HEK293 (cell line): ENCODE measurements at regions not wholly inside any gene's neighbourhood (a gene's known extent, or its start where the extent isn't known, plus 50 kb on each side); places are given as distances from the start of the nearest gene placed in this dataset.

Experiments used
- CTCF ChIA-PET: fragments of 350-600 bp; formaldehyde crosslinking; extraction: SDS; loops from one replicate; lab custom pipeline; 2021; ENCODE audit warnings: antibody characterized with exemption; lab: Yijun Ruan, JAX
- POLR2A ChIA-PET: fragments of 300-600 bp; formaldehyde crosslinking; extraction: SDS; loops from one replicate; lab custom pipeline; 2020; ENCODE audit warnings: antibody characterized with exemption, inconsistent platforms; lab: Yijun Ruan, JAX
- H3K27ac ChIP-seq: fragments of 200-500 bp; sonication (Bioruptor generic); 2 replicates; pipeline ENCODE4 v1.5.1; 2014; ENCODE audit warnings: low read depth, low read length, control low read depth, inconsistent platforms; ENCODE audit errors: extremely low read depth
- H3K36me3 ChIP-seq, 2 experiments: fragments of 200-500 bp in 1 of 2; sonication (Bioruptor generic) in 1 of 2; 1 replicate in 1 of 2; 2 replicates in 1 of 2; pipeline ENCODE4 v1.5.1; 2014 to 2017; ENCODE audit warnings: inconsistent platforms in 2 of 2, low read length in 2 of 2; ENCODE audit not compliant: control insufficient read depth in 2 of 2, insufficient read depth in 1 of 2
- H3K4me1 ChIP-seq: fragments of 200-500 bp; sonication (Bioruptor generic); 2 replicates; pipeline ENCODE4 v1.5.1; 2014; ENCODE audit warnings: mild to moderate bottlenecking, low read length, inconsistent platforms; ENCODE audit not compliant: control insufficient read depth, insufficient read depth
- H3K4me3 ChIP-seq: 2 replicates; pipeline ENCODE4 v1.5.1; 2011; ENCODE audit warnings: low read depth, mild to moderate bottlenecking, control low read depth, low read length, moderate library complexity
- H3K9me3 ChIP-seq: fragments of 200-500 bp; sonication (Bioruptor generic); 2 replicates; pipeline ENCODE4 v1.5.1; 2014; ENCODE audit warnings: low read depth, low read length, inconsistent platforms; ENCODE audit not compliant: control insufficient read depth, insufficient read depth
- HOXA7 ChIP-seq: sonication (generic); formaldehyde crosslinking; IDR thresholded peaks from 2 replicates; pipeline ENCODE4 v1.8.1; 2022; ENCODE audit warnings: missing genetic modification reagents, borderline replicate concordance
- HOXC10 ChIP-seq: sonication (generic); formaldehyde crosslinking; IDR thresholded peaks from 2 replicates; pipeline ENCODE4 v1.8.1; 2023; ENCODE audit warnings: mild to moderate bottlenecking, missing genetic modification reagents
- KLF10 ChIP-seq: fragments of 450-650 bp; IDR thresholded peaks from 2 replicates; pipeline ENCODE4 v1.5.1; 2018; ENCODE audit warnings: missing biosample characterization, mild to moderate bottlenecking, missing genetic modification characterization
- PRDM1 ChIP-seq: fragments of 450-650 bp; formaldehyde crosslinking; IDR thresholded peaks from 2 replicates; pipeline ENCODE4; 2016; ENCODE audit warnings: missing biosample characterization, missing genetic modification characterization
- PRDM6 ChIP-seq: fragments of 450-650 bp; formaldehyde crosslinking; IDR thresholded peaks from 2 replicates; pipeline ENCODE4 v1.5.1; 2017; ENCODE audit warnings: missing biosample characterization, missing genetic modification characterization
- SP7 ChIP-seq: fragments of 450-650 bp; formaldehyde crosslinking; IDR thresholded peaks from 2 replicates; pipeline ENCODE4 v1.5.1; 2016; ENCODE audit warnings: missing biosample characterization, missing genetic modification characterization
- YY2 ChIP-seq: fragments of 450-650 bp; formaldehyde crosslinking; IDR thresholded peaks from 2 replicates; pipeline ENCODE4 v1.5.1; 2016; ENCODE audit warnings: missing biosample characterization, missing genetic modification characterization
- ZBTB8A ChIP-seq: fragments of 450-650 bp; formaldehyde crosslinking; IDR thresholded peaks from 2 replicates; pipeline ENCODE4 v1.5.1; 2016; ENCODE audit warnings: missing biosample characterization, missing genetic modification characterization
- ZFP69B ChIP-seq: fragments of 450-650 bp; formaldehyde crosslinking; IDR thresholded peaks from 2 replicates; pipeline ENCODE4 v1.5.1; 2016; ENCODE audit warnings: missing biosample characterization, missing genetic modification characterization
- ZNF121 ChIP-seq: fragments of 450-650 bp; formaldehyde crosslinking; IDR thresholded peaks from 2 replicates; pipeline ENCODE4 v1.5.1; 2016; ENCODE audit warnings: missing biosample characterization, missing genetic modification characterization
- ZNF132 ChIP-seq: fragments of 450-650 bp; formaldehyde crosslinking; IDR thresholded peaks from 2 replicates; pipeline ENCODE4 v1.5.1; 2017; ENCODE audit warnings: missing biosample characterization, missing genetic modification characterization, borderline replicate concordance
- ZNF157 ChIP-seq: fragments of 450-650 bp; formaldehyde crosslinking; IDR thresholded peaks from 2 replicates; pipeline ENCODE4 v1.5.1; 2016; ENCODE audit warnings: missing biosample characterization, missing genetic modification characterization
- ZNF18 ChIP-seq: fragments of 450-650 bp; formaldehyde crosslinking; IDR thresholded peaks from 2 replicates; pipeline ENCODE4 v1.5.1; 2016; ENCODE audit warnings: missing biosample characterization, missing genetic modification characterization
- ZNF19 ChIP-seq: fragments of 450-650 bp; formaldehyde crosslinking; IDR thresholded peaks from 2 replicates; pipeline ENCODE4; 2016; ENCODE audit warnings: missing biosample characterization, missing genetic modification characterization, low read depth
- ZNF211 ChIP-seq: fragments of 450-650 bp; formaldehyde crosslinking; IDR thresholded peaks from 2 replicates; pipeline ENCODE4 v1.5.1; 2016; ENCODE audit warnings: low read depth, missing biosample characterization, missing genetic modification characterization
- ZNF280C ChIP-seq: fragments of 450-650 bp; formaldehyde crosslinking; IDR thresholded peaks from 2 replicates; pipeline ENCODE4 v1.5.1; 2016; ENCODE audit warnings: missing biosample characterization, missing genetic modification characterization
- ZNF341 ChIP-seq: fragments of 450-650 bp; formaldehyde crosslinking; IDR thresholded peaks from 2 replicates; pipeline ENCODE4; 2016; ENCODE audit warnings: low read depth, missing biosample characterization, missing genetic modification characterization
- ZNF362 ChIP-seq: fragments of 450-650 bp; formaldehyde crosslinking; IDR thresholded peaks from 2 replicates; pipeline ENCODE4 v1.5.1; 2016; ENCODE audit warnings: missing biosample characterization, missing genetic modification characterization
- ZNF394 ChIP-seq: fragments of 450-650 bp; formaldehyde crosslinking; IDR thresholded peaks from 2 replicates; pipeline ENCODE4 v1.5.1; 2016; ENCODE audit warnings: missing biosample characterization, missing genetic modification characterization, mild to moderate bottlenecking, moderate library complexity, borderline replicate concordance
- ZNF423 ChIP-seq: fragments of 450-650 bp; formaldehyde crosslinking; IDR thresholded peaks from 2 replicates; pipeline ENCODE4 v1.5.1; 2016; ENCODE audit warnings: missing biosample characterization, missing genetic modification characterization
- ZNF521 ChIP-seq: fragments of 450-650 bp; formaldehyde crosslinking; IDR thresholded peaks from 2 replicates; pipeline ENCODE4 v1.5.1; 2017; ENCODE audit warnings: missing biosample characterization, mild to moderate bottlenecking, missing genetic modification characterization
- ZNF555 ChIP-seq: fragments of 450-650 bp; formaldehyde crosslinking; conservative IDR thresholded peaks from 2 replicates; pipeline ENCODE4 v1.5.1; 2017; ENCODE audit warnings: missing biosample characterization, mild to moderate bottlenecking, missing genetic modification characterization, inconsistent platforms
- ZNF610 ChIP-seq: fragments of 450-650 bp; formaldehyde crosslinking; IDR thresholded peaks from 2 replicates; pipeline ENCODE4 v1.5.1; 2016; ENCODE audit warnings: missing biosample characterization, missing genetic modification characterization, borderline replicate concordance
- ZNF658 ChIP-seq: fragments of 450-650 bp; formaldehyde crosslinking; IDR thresholded peaks from 2 replicates; pipeline ENCODE4; 2016; ENCODE audit warnings: missing biosample characterization, missing genetic modification characterization
- ZNF776 ChIP-seq: fragments of 450-650 bp; formaldehyde crosslinking; IDR thresholded peaks from 2 replicates; pipeline ENCODE4 v1.5.0; 2017; ENCODE audit warnings: missing biosample characterization, missing genetic modification characterization, borderline replicate concordance
- ZNF791 ChIP-seq: fragments of 450-650 bp; formaldehyde crosslinking; IDR thresholded peaks from 2 replicates; pipeline ENCODE4 v1.5.1; 2016; ENCODE audit warnings: missing biosample characterization, missing genetic modification characterization
- ZNF837 ChIP-seq: fragments of 450-650 bp; formaldehyde crosslinking; IDR thresholded peaks from 2 replicates; pipeline ENCODE4 v1.5.1; 2016; ENCODE audit warnings: missing biosample characterization, missing genetic modification characterization
- ZSCAN16 ChIP-seq: fragments of 450-650 bp; formaldehyde crosslinking; IDR thresholded peaks from 2 replicates; pipeline ENCODE4 v1.5.1; 2016; ENCODE audit warnings: missing biosample characterization, missing genetic modification characterization
- ZSCAN30 ChIP-seq: fragments of 450-650 bp; IDR thresholded peaks from 2 replicates; pipeline ENCODE4 v1.5.1; 2018; ENCODE audit warnings: missing biosample characterization, mild to moderate bottlenecking, missing genetic modification characterization, moderate library complexity

GRCh38 chr2:5758346-5758745 is 66.2 kb downstream of the SOX11 start:
- Histone ChIP-seq H3K9me3 (no peaks in the 10 kb centered on the region), H3K4me1 (no peaks in the 10 kb centered on the region), H3K36me3 (no peaks in the 10 kb centered on the region), H3K4me3 (no peak overlapping the region), H3K27ac (no peak overlapping the region)
- ChIA-PET CTCF (no interaction called here), POLR2A (no interaction called here)
- TF ChIP-seq ZNF362 (no peak), ZBTB8A (no peak), SP7 (tag by site-specific recombination) (no peak), ZNF837 (no peak), KLF10 (tag by site-specific recombination) (no peak), ZNF610 (tag by site-specific recombination) (no peak), ZNF394 (tag by site-specific recombination) (no peak), YY2 (tag by site-specific recombination) (no peak), ZNF341 (tag by site-specific recombination) (no peak), ZSCAN16 (tag by site-specific recombination) (no peak)

- TF ChIP-seq ZNF555 (tag by site-specific recombination) (no peak), HOXC10 (CRISPR knock-in tag) (no peak), ZNF157 (tag by site-specific recombination) (no peak), ZNF211 (tag by site-specific recombination) (no peak), ZNF791 (tag by site-specific recombination) (no peak), PRDM6 (no peak), ZNF776 (no peak)
- TF ChIP-seq, all 188 proteins: peak for 0
- CTCF ChIA-PET, result no interaction called here
- Histone ChIP-seq H3K36me3 (no peaks in the 10 kb centered on the region), H3K4me3 (no peak overlapping the region), H3K27ac (no peak overlapping the region), H3K4me1 (no peaks in the 10 kb centered on the region), H3K9me3 (no peaks in the 10 kb centered on the region)
- POLR2A ChIA-PET, result interaction anchor here (0.5 kb wide), 1 partner anchor 65 kb away, joined by 3 read pairs; no protein-coding TSS in a partner anchor
These were observed 67.8 kb downstream of the SOX11 start for GRCh38 chr2:5759949-5760348.

- Histone ChIP-seq H3K4me3 (no peak overlapping the region), H3K9me3 (no peaks in the 10 kb centered on the region), H3K4me1 (no peaks in the 10 kb centered on the region), H3K27ac (no peak overlapping the region), H3K36me3 (no peaks in the 10 kb centered on the region)
- POLR2A ChIA-PET, result interaction anchor here (0.7 kb wide), 1 partner anchor 939 kb away, joined by 3 read pairs; no protein-coding TSS in a partner anchor
- CTCF ChIA-PET, result no interaction called here
- TF ChIP-seq ZNF121 (tag by site-specific recombination) (no peak), ZNF521 (tag by site-specific recombination) (no peak), HOXA7 (CRISPR knock-in tag) (no peak), ZNF132 (tag by site-specific recombination) (no peak), ZNF280C (tag by site-specific recombination) (no peak), ZNF658 (tag by site-specific recombination) (no peak), ZSCAN30 (tag by site-specific recombination) (no peak), ZNF18 (tag by site-specific recombination) (no peak), ZNF19 (tag by site-specific recombination) (no peak), ZFP69B (tag by site-specific recombination) (no peak), PRDM1 (tag by site-specific recombination) (no peak), ZNF423 (no peak)
These were observed 71.3 kb downstream of the SOX11 start for GRCh38 chr2:5763531-5763930.
